ENCODE measurements at regions not wholly inside any gene's neighbourhood (a gene's known extent, or its start where the extent isn't known, plus 50 kb on each side); places are given as distances from the start of the nearest gene placed in this dataset.

GRCh38 chr15:94098921-94099573 is 132.3 kb upstream of the MCTP2 start:
- H4K20me1 ChIP-seq (ENCODE audit: insufficient read depth, low read length, poor library complexity, severe bottlenecking) = no peaks in the 10 kb centered on the region
- TF ChIP-seq, protein P1, sequence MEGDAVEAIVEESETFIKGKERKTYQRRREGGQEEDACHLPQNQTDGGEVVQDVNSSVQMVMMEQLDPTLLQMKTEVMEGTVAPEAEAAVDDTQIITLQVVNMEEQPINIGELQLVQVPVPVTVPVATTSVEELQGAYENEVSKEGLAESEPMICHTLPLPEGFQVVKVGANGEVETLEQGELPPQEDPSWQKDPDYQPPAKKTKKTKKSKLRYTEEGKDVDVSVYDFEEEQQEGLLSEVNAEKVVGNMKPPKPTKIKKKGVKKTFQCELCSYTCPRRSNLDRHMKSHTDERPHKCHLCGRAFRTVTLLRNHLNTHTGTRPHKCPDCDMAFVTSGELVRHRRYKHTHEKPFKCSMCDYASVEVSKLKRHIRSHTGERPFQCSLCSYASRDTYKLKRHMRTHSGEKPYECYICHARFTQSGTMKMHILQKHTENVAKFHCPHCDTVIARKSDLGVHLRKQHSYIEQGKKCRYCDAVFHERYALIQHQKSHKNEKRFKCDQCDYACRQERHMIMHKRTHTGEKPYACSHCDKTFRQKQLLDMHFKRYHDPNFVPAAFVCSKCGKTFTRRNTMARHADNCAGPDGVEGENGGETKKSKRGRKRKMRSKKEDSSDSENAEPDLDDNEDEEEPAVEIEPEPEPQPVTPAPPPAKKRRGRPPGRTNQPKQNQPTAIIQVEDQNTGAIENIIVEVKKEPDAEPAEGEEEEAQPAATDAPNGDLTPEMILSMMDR (conservative IDR thresholded peaks at IDR 0.05; ENCODE audit: low read length) = no peak
- TF ChIP-seq EZH2phosphoT487 (IDR thresholded peaks at IDR 0.05; ENCODE audit: borderline replicate concordance) = no peak
- H3K9me2 ChIP-seq (replicated peaks; ENCODE audit: low read depth, low read length) = no peaks in the 10 kb centered on the region
- H3K4me1 ChIP-seq (ENCODE audit: insufficient read depth, low read length, poor library complexity, severe bottlenecking) = no peaks in the 10 kb centered on the region
- no peaks in the 10 kb centered on the region for H3K9me3 ChIP-seq (ENCODE audit: insufficient read depth, low read depth, low read length)
- no peaks in the 10 kb centered on the region for H3K79me2 ChIP-seq (ENCODE audit: insufficient read depth, low read length)
- H3K4me3 ChIP-seq (ENCODE audit: low read length, poor library complexity, severe bottlenecking) = no peak overlapping the region
- no peaks in the 10 kb centered on the region for H3F3A ChIP-seq (ENCODE audit: low read depth)
- H3K4me2 ChIP-seq (ENCODE audit: low read depth, low read length, poor library complexity, severe bottlenecking) = no peak overlapping the region
- no peak overlapping the region for H3K9ac ChIP-seq (ENCODE audit: low read depth, low read length, poor library complexity, severe bottlenecking)
- no peaks in the 10 kb centered on the region for H3K36me3 ChIP-seq (ENCODE audit: insufficient read depth, low read length)
- H2AFZ ChIP-seq (ENCODE audit: low read length) = no peak overlapping the region
- H3K27me3 ChIP-seq (ENCODE audit: insufficient read depth, low read length, poor library complexity, severe bottlenecking) = no peaks in the 10 kb centered on the region

GRCh38 chr15:94097552-94097951 is 133.8 kb upstream of the MCTP2 start:
- no peak overlapping the region for H3K9ac ChIP-seq (ENCODE audit: low read depth, low read length, poor library complexity, severe bottlenecking)
- H3K36me3 ChIP-seq (ENCODE audit: insufficient read depth, low read length) = no peaks in the 10 kb centered on the region
- H3K4me3 ChIP-seq (ENCODE audit: low read length, poor library complexity, severe bottlenecking) = no peak overlapping the region
- H3K9me3 ChIP-seq (ENCODE audit: insufficient read depth, low read depth, low read length) = no peaks in the 10 kb centered on the region
- no peaks in the 10 kb centered on the region for H3K79me2 ChIP-seq (ENCODE audit: insufficient read depth, low read length)
- H4K20me1 ChIP-seq (ENCODE audit: insufficient read depth, low read length, poor library complexity, severe bottlenecking) = no peaks in the 10 kb centered on the region
- H3K4me2 ChIP-seq (ENCODE audit: low read depth, low read length, poor library complexity, severe bottlenecking) = no peak overlapping the region
- H3K27me3 ChIP-seq (ENCODE audit: insufficient read depth, low read length, poor library complexity, severe bottlenecking) = no peaks in the 10 kb centered on the region
- TF ChIP-seq EZH2phosphoT487 (IDR thresholded peaks at IDR 0.05; ENCODE audit: borderline replicate concordance) = no peak
- TF ChIP-seq, protein P1 (conservative IDR thresholded peaks at IDR 0.05; ENCODE audit: low read length) = no peak
- H2AFZ ChIP-seq (ENCODE audit: low read length) = no peak overlapping the region
- H3K4me1 ChIP-seq (ENCODE audit: insufficient read depth, low read length, poor library complexity, severe bottlenecking) = no peaks in the 10 kb centered on the region
- no peaks in the 10 kb centered on the region for H3F3A ChIP-seq (ENCODE audit: low read depth)
- no peaks in the 10 kb centered on the region for H3K9me2 ChIP-seq (replicated peaks; ENCODE audit: low read depth, low read length)

DNA sequence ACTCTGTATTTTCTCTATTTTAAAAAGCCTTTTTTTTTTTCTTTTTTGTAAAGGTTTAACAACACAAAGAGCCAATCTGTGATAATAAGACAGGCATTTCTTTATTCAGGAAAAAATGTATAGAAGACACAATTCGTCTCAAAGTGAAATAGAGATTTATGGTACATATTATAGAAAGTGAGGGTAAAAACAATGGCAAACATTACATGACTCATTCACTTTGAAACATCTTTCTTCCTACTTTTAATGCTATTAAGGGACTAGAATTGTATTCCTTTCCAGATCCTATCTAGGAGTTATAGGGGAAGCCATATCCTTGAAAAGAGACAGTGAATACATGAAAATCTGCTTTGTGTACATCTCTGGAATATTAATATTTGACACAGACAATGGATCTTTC is 137.1 kb upstream of the MCTP2 start:
- Histone ChIP-seq H3K9me3 (ENCODE audit: insufficient read depth, low read depth, low read length) (no peaks in the 10 kb centered on the region), H3K79me2 (ENCODE audit: insufficient read depth, low read length) (no peaks in the 10 kb centered on the region), H3K9me2 (replicated peaks; ENCODE audit: low read depth, low read length) (no peaks in the 10 kb centered on the region), H3K9ac (ENCODE audit: low read depth, low read length, poor library complexity, severe bottlenecking) (no peak overlapping the region), H3K27me3 (ENCODE audit: insufficient read depth, low read length, poor library complexity, severe bottlenecking) (no peaks in the 10 kb centered on the region), H3F3A (ENCODE audit: low read depth) (no peaks in the 10 kb centered on the region), H3K36me3 (ENCODE audit: insufficient read depth, low read length) (no peaks in the 10 kb centered on the region), H2AFZ (ENCODE audit: low read length) (no peak overlapping the region), H3K4me3 (ENCODE audit: low read length, poor library complexity, severe bottlenecking) (no peak overlapping the region), H3K4me2 (ENCODE audit: low read depth, low read length, poor library complexity, severe bottlenecking) (no peak overlapping the region), H4K20me1 (ENCODE audit: insufficient read depth, low read length, poor library complexity, severe bottlenecking) (no peaks in the 10 kb centered on the region), H3K4me1 (ENCODE audit: insufficient read depth, low read length, poor library complexity, severe bottlenecking) (no peaks in the 10 kb centered on the region)
- TF ChIP-seq, protein P1 (conservative IDR thresholded peaks at IDR 0.05; ENCODE audit: low read length) = no peak
- no peak for TF ChIP-seq EZH2phosphoT487 (IDR thresholded peaks at IDR 0.05; ENCODE audit: borderline replicate concordance)

Data from Loucy (cell line).